Hepatocyte (in vitro differentiated cells): ENCODE measurements at regions not wholly inside any gene's neighbourhood (a gene's known extent, or its start where the extent isn't known, plus 50 kb on each side); places are given as distances from the start of the nearest gene placed in this dataset.

Experiments
- DNase-seq: peaks from one replicate; pipeline ENCODE4 v3.0.0-alpha.2; 2016; ENCODE audit warnings: low spot score
- H2AFZ ChIP-seq: fragments of 200-600 bp; sonication (generic); 2 replicates; pipeline ENCODE4 v1.6.0; 2016; ENCODE audit warnings: antibody characterized with exemption, mild to moderate bottlenecking
- H3K27ac ChIP-seq: fragments of 200-600 bp; sonication (generic); 2 replicates; pipeline ENCODE4 v1.5.1; 2016; ENCODE audit warnings: mild to moderate bottlenecking
- H3K27me3 ChIP-seq: fragments of 200-600 bp; sonication (generic); 2 replicates; pipeline ENCODE4 v1.6.1; 2016
- H3K36me3 ChIP-seq: fragments of 200-600 bp; sonication (generic); replicated peaks from 2 replicates; pipeline ENCODE4 v1.5.1; 2016; ENCODE audit warnings: low read depth; ENCODE audit not compliant: insufficient read depth
- H3K4me1 ChIP-seq: fragments of 200-600 bp; sonication (generic); 2 replicates; pipeline ENCODE4 v1.5.1; 2016; ENCODE audit warnings: mild to moderate bottlenecking, moderate library complexity; ENCODE audit not compliant: insufficient read depth
- H3K4me2 ChIP-seq: fragments of 200-600 bp; sonication (generic); 2 replicates; pipeline ENCODE4 v1.6.0; 2016
- H3K4me3 ChIP-seq: fragments of 200-600 bp; sonication (generic); 2 replicates; pipeline ENCODE4 v1.5.1; 2016; ENCODE audit warnings: mild to moderate bottlenecking
- H3K79me2 ChIP-seq: fragments of 200-600 bp; sonication (generic); 2 replicates; pipeline ENCODE4 v1.6.0; 2017; ENCODE audit warnings: mild to moderate bottlenecking
- H3K9me2 ChIP-seq: fragments of 200-600 bp; sonication (generic); replicated peaks from 2 replicates; pipeline ENCODE4 v1.6.0; 2017; ENCODE audit warnings: mild to moderate bottlenecking; ENCODE audit not compliant: insufficient read depth
- H3K9me3 ChIP-seq: fragments of 200-600 bp; sonication (generic); 2 replicates; pipeline ENCODE4 v1.5.1; 2016; ENCODE audit warnings: low read depth, mild to moderate bottlenecking
- H4K20me1 ChIP-seq: fragments of 200-600 bp; sonication (generic); 2 replicates; pipeline ENCODE4 v1.6.0; 2016; ENCODE audit warnings: mild to moderate bottlenecking; ENCODE audit not compliant: insufficient read depth, poor library complexity, severe bottlenecking
- CTCF ChIP-seq: fragments of 200-600 bp; sonication (generic); IDR thresholded peaks from 2 replicates; pipeline ENCODE4 v1.5.1; 2016; ENCODE audit warnings: antibody characterized with exemption, mild to moderate bottlenecking; ENCODE audit not compliant: poor library complexity
- EZH2 ChIP-seq: fragments of 200-600 bp; sonication (generic); IDR thresholded peaks from 2 replicates; pipeline ENCODE4 v1.6.1; 2016; ENCODE audit warnings: antibody characterized with exemption, mild to moderate bottlenecking, borderline replicate concordance
- EZH2phosphoT487 ChIP-seq: fragments of 200-600 bp; sonication (generic); IDR thresholded peaks from one replicate; pipeline ENCODE4 v1.6.1; 2018; ENCODE audit warnings: antibody characterized with exemption, mild to moderate bottlenecking, low read depth, moderate library complexity; ENCODE audit not compliant: unreplicated experiment, severe bottlenecking
- WGBS: methylation state at CpG from one replicate; pipeline ENCODE4 v1.1.6; 2016; ENCODE audit warnings: low lambda C conversion rate; ENCODE audit errors: missing lambda C conversion rate; 5-methylcytosine and 5-hydroxymethylcytosine counted together

GRCh38 chr1:188137221-188137620 lies 1308.5 kb downstream of the PLA2G4A start:
- DNase-seq: no peak
- no peak overlapping the region for H3K4me3 ChIP-seq
- no peaks in the 10 kb centered on the region for H3K27me3 ChIP-seq
- H3K9me3 ChIP-seq: no peaks in the 10 kb centered on the region
- TF ChIP-seq EZH2 (no peak), EZH2phosphoT487 (no peak), CTCF (no peak)
- no peak overlapping the region for H3K4me2 ChIP-seq
- WGBS: 87% methylated on average over 2 of the region's 2 CpGs
- H3K4me1 ChIP-seq: no peaks in the 10 kb centered on the region
- H3K27ac ChIP-seq: no peak overlapping the region
- H3K9me2 ChIP-seq: no peaks in the 10 kb centered on the region
- no peaks in the 10 kb centered on the region for H3K79me2 ChIP-seq
- H4K20me1 ChIP-seq: no peaks in the 10 kb centered on the region
- H3K36me3 ChIP-seq: no peaks in the 10 kb centered on the region
- H2AFZ ChIP-seq: no peak overlapping the region

- Histone ChIP-seq H2AFZ (no peak overlapping the region), H3K27ac (no peak overlapping the region), H3K4me1 (no peaks in the 10 kb centered on the region), H3K36me3 (no peaks in the 10 kb centered on the region), H3K9me2 (no peaks in the 10 kb centered on the region), H3K79me2 (no peaks in the 10 kb centered on the region), H4K20me1 (no peaks in the 10 kb centered on the region), H3K4me2 (no peak overlapping the region), H3K9me3 (no peaks in the 10 kb centered on the region), H3K4me3 (no peak overlapping the region), H3K27me3 (no peaks in the 10 kb centered on the region)
- WGBS: 49% methylated on average over 2 of the region's 2 CpGs
- TF ChIP-seq CTCF (no peak), EZH2 (no peak), EZH2phosphoT487 (no peak)
- no peak for DNase-seq
Observed at GRCh38 chr1:188140958-188141357, 1312.2 kb downstream of the PLA2G4A start.

- Histone ChIP-seq H3K4me2 (no peak overlapping the region), H3K9me3 (no peaks in the 10 kb centered on the region), H3K9me2 (no peaks in the 10 kb centered on the region), H3K4me3 (no peak overlapping the region), H3K27ac (no peak overlapping the region), H3K27me3 (no peaks in the 10 kb centered on the region), H3K79me2 (no peaks in the 10 kb centered on the region), H4K20me1 (no peaks in the 10 kb centered on the region), H3K36me3 (no peaks in the 10 kb centered on the region), H2AFZ (no peak overlapping the region), H3K4me1 (no peaks in the 10 kb centered on the region)
- no peak for DNase-seq
- TF ChIP-seq EZH2phosphoT487 (no peak), EZH2 (no peak), CTCF (no peak)
- WGBS: 83% methylated on average over 11 of the region's 11 CpGs
Observed at GRCh38 chr1:188154196-188154595, 1325.4 kb downstream of the PLA2G4A start.

GRCh38 chr1:188154761-188155160 lies 1326.0 kb downstream of the PLA2G4A start:
- no peaks in the 10 kb centered on the region for H3K9me3 ChIP-seq
- H2AFZ ChIP-seq: no peak overlapping the region
- DNase-seq: no peak
- H3K27ac ChIP-seq: no peak overlapping the region
- H3K4me2 ChIP-seq: no peak overlapping the region
- H3K4me3 ChIP-seq: no peak overlapping the region
- no peaks in the 10 kb centered on the region for H3K27me3 ChIP-seq
- H3K79me2 ChIP-seq: no peaks in the 10 kb centered on the region
- H3K9me2 ChIP-seq: no peaks in the 10 kb centered on the region
- H4K20me1 ChIP-seq: no peaks in the 10 kb centered on the region
- H3K4me1 ChIP-seq: no peaks in the 10 kb centered on the region
- no peaks in the 10 kb centered on the region for H3K36me3 ChIP-seq
- TF ChIP-seq EZH2phosphoT487 (no peak), EZH2 (no peak), CTCF (no peak)
- WGBS: 78% methylated on average over 3 of the region's 3 CpGs
